Neural crest cell (in vitro differentiated cells): ENCODE measurements at regions not wholly inside any gene's neighbourhood (a gene's known extent, or its start where the extent isn't known, plus 50 kb on each side); places are given as distances from the start of the nearest gene placed in this dataset.

ENCODE experiments used
- DNase-seq: peaks from one replicate; pipeline ENCODE4 v3.0.0; 2021; ENCODE audit warnings: low read depth, mixed read lengths, low spot score
- H3K27ac Mint-ChIP-seq: one replicate; pipeline ENCODE4 v1.8.0; 2021; ENCODE audit warnings: mild to moderate bottlenecking, mixed read lengths; ENCODE audit not compliant: unreplicated experiment
- H3K27me3 Mint-ChIP-seq: 2 replicates; pipeline ENCODE4 v1.8.0; 2021; ENCODE audit warnings: low read depth, mild to moderate bottlenecking, mixed read lengths
- H3K36me3 Mint-ChIP-seq: 2 replicates; pipeline ENCODE4 v1.8.0; 2021; ENCODE audit warnings: low read depth, mild to moderate bottlenecking, mixed read lengths
- H3K4me1 Mint-ChIP-seq: 2 replicates; pipeline ENCODE4 v1.8.0; 2021; ENCODE audit warnings: mixed read lengths
- H3K4me3 Mint-ChIP-seq: one replicate; pipeline ENCODE4 v1.8.0; 2021; ENCODE audit warnings: mild to moderate bottlenecking, mixed read lengths
- H3K9me3 Mint-ChIP-seq: 2 replicates; pipeline ENCODE4 v1.8.0; 2021; ENCODE audit warnings: mixed read lengths
- TF ChIP-seq, protein P1 (sequence below): fragments of 200-600 bp; sonication (generic); conservative IDR thresholded peaks from 2 replicates; pipeline ENCODE4 v1.5.0; 2021; ENCODE audit warnings: antibody characterized with exemption, mild to moderate bottlenecking

DNA sequence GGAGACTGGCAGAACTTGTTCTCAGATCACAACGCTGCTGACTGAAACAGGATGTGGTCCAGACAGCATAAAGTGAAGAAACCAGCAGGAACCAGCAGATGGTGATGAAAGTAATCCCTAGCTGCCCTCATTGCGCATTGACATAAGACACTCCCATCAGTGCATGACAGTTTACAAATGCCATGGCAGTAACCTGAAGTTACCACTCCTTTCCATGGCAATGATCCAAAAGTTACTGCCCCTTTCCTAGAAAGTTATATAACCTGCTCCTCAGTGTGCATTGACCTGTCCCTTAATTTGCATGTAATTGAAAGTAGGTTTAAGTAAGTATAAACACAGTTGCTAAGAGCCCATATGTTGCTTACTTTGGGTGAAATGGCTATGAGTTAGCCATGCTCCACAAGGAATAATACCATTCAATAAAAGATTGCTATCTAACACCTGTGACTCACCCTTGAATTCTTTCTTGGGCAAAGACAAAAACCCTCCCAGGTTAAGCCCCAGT, 149.1 kb upstream of the CD96 start:
- Mint-ChIP-seq H3K36me3 (no peaks in the 10 kb centered on the region), H3K4me3 (no peak overlapping the region), H3K27ac (no peak overlapping the region), H3K27me3 (no peaks in the 10 kb centered on the region), H3K4me1 (no peaks in the 10 kb centered on the region), H3K9me3 (peaks cover 18% of the 10 kb centered on the region)
- TF ChIP-seq, protein P1, sequence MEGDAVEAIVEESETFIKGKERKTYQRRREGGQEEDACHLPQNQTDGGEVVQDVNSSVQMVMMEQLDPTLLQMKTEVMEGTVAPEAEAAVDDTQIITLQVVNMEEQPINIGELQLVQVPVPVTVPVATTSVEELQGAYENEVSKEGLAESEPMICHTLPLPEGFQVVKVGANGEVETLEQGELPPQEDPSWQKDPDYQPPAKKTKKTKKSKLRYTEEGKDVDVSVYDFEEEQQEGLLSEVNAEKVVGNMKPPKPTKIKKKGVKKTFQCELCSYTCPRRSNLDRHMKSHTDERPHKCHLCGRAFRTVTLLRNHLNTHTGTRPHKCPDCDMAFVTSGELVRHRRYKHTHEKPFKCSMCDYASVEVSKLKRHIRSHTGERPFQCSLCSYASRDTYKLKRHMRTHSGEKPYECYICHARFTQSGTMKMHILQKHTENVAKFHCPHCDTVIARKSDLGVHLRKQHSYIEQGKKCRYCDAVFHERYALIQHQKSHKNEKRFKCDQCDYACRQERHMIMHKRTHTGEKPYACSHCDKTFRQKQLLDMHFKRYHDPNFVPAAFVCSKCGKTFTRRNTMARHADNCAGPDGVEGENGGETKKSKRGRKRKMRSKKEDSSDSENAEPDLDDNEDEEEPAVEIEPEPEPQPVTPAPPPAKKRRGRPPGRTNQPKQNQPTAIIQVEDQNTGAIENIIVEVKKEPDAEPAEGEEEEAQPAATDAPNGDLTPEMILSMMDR = no peak
- DNase-seq = no peak

DNA sequence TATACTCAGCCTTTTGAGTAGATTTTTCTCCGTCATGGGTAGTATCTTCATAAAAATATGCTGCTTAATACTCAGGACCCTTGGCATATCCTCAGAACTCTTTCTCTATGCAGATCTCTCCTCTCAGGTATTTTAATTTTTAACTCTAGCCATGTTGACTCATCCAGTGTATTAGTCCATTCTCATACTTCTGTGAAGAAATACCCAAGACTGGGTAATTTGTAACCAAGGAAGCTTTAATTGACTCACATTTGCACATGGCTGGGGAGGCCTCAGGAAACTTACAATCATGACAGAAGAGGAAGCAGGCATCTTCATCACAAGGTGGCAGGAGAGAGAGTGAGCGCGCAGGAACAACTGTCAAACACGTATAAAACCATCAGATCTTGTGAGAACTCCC, 129.3 kb upstream of the CD96 start:
- H3K36me3 Mint-ChIP-seq = no peaks in the 10 kb centered on the region
- DNase-seq = no peak
- TF ChIP-seq, protein P1 = no peak
- H3K9me3 Mint-ChIP-seq = peaks cover 12% of the 10 kb centered on the region
- no peak overlapping the region for H3K4me3 Mint-ChIP-seq
- H3K27ac Mint-ChIP-seq = no peak overlapping the region
- H3K4me1 Mint-ChIP-seq = no peaks in the 10 kb centered on the region
- no peaks in the 10 kb centered on the region for H3K27me3 Mint-ChIP-seq

DNA sequence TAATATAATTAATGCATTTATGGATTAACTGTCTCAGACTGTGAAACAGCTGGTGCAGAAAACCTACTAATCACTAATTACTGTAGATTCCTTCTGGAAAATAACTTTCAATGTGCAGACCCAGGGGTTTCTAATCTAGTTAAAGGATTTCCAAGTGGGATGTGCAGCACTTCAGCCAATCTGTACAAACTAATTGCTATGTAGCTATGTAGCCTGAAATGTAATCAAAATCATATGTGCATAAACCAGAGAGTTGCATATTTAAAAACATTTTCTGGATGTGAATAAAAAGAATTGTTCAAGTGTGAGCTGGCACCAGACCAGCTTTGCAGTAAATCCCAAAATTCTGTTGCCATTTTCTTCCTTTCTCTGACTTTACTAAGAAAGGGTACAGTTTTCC, 127.5 kb upstream of the CD96 start:
- Mint-ChIP-seq H3K4me3 (no peak overlapping the region), H3K27me3 (no peaks in the 10 kb centered on the region), H3K27ac (no peak overlapping the region), H3K9me3 (peaks cover 12% of the 10 kb centered on the region), H3K4me1 (no peaks in the 10 kb centered on the region), H3K36me3 (no peaks in the 10 kb centered on the region)
- TF ChIP-seq, protein P1 = no peak
- no peak for DNase-seq

DNA sequence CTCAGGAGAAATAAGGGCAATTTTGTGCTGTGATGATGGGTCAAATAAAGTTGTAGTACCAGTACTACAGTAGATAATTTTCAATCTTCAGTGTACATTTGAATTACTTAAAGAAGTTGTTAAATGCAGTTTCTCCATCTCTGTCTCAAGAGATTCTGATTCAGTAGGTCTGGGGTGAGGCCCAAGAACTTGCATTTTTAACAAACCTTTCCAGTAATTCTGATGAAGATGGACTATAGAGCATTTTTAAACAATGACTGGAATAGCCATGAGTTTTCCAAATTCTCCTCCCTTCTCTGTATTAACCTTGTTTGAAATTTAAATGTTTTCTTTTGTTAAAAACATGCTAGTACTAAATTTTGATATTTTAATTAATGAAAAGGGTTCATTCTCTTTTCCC, 127.0 kb upstream of the CD96 start:
- no peaks in the 10 kb centered on the region for H3K27me3 Mint-ChIP-seq
- DNase-seq = no peak
- no peaks in the 10 kb centered on the region for H3K4me1 Mint-ChIP-seq
- H3K9me3 Mint-ChIP-seq = peaks cover 12% of the 10 kb centered on the region
- TF ChIP-seq, protein P1 = no peak
- H3K4me3 Mint-ChIP-seq = no peak overlapping the region
- H3K27ac Mint-ChIP-seq = no peak overlapping the region
- no peaks in the 10 kb centered on the region for H3K36me3 Mint-ChIP-seq

DNA sequence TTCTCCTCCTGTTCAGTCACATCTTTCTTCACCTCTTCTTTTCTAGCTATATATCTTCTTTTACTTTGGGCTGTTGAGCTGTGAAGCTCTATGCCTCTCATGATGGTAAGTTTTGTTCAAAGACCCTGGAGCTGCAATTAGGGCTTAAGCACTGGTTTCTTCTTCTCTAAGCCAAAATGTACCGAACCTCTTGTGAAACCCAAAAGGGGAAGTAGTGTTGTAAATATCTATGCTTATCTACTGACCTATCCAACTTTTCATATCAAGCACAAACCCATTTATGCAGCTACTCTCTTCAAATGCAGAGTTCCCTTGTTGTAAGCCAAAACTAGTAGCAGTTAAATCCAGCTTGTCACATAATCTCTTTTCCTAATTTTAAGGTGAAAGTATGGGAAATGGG, 123.6 kb upstream of the CD96 start:
- TF ChIP-seq, protein P1 = no peak
- no peaks in the 10 kb centered on the region for H3K36me3 Mint-ChIP-seq
- H3K4me3 Mint-ChIP-seq = no peak overlapping the region
- no peaks in the 10 kb centered on the region for H3K27me3 Mint-ChIP-seq
- DNase-seq = no peak
- H3K4me1 Mint-ChIP-seq = no peaks in the 10 kb centered on the region
- H3K27ac Mint-ChIP-seq = no peak overlapping the region
- peaks cover 13% of the 10 kb centered on the region for H3K9me3 Mint-ChIP-seq

DNA sequence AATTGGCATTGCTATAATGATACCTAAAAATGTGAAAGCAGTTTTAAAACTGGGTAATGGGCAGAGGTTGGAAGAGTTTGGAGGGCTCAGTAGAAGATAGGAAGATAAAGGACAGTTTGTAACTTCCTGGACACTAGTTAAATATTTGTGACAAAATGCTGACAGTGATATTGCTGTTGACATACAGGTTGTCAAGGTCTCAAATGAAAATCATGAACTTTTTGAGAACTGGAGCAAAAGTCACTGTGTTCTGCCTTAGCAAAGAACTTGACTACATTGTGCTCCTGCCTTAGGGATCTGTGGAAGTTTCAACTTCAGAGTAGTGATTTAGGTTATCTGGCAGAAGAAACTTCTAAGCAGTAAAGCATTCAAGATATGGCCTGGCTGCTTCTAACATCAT, 113.7 kb upstream of the CD96 start:
- TF ChIP-seq, protein P1 = no peak

More for the DNA sequence above, 113.7 kb upstream of the CD96 start:
- H3K36me3 Mint-ChIP-seq = no peaks in the 10 kb centered on the region
- H3K4me1 Mint-ChIP-seq = no peaks in the 10 kb centered on the region
- H3K27ac Mint-ChIP-seq = no peak overlapping the region
- peaks cover 11% of the 10 kb centered on the region for H3K9me3 Mint-ChIP-seq
- no peak overlapping the region for H3K4me3 Mint-ChIP-seq
- no peaks in the 10 kb centered on the region for H3K27me3 Mint-ChIP-seq
- DNase-seq = no peak
